Calu3 (cell line): ENCODE measurements at regions not wholly inside any gene's neighbourhood (a gene's known extent, or its start where the extent isn't known, plus 50 kb on each side); places are given as distances from the start of the nearest gene placed in this dataset.

ENCODE experiments used
- BruUV-seq: library from RNA; stranded (reverse); fragments of 400-500 nt; replicated peaks from 2 replicates; lab custom pipeline; 2021; lab: Mats Ljungman, UMichigan
- CTCF ChIA-PET: fragments of 300-600 bp; sonication (Branson Sonifier 250); formaldehyde crosslinking; loops from one replicate; lab custom pipeline; 2022; ENCODE audit warnings: antibody characterized with exemption; lab: Charles Lee
- DNase-seq: peaks from one replicate; pipeline ENCODE4 v3.0.0; 2022
- H3K27ac Mint-ChIP-seq: one replicate; pipeline ENCODE4 v1.8.0; 2022; ENCODE audit warnings: mixed read lengths; ENCODE audit not compliant: unreplicated experiment
- H3K27me3 Mint-ChIP-seq: one replicate; pipeline ENCODE4 v1.8.0; 2022; ENCODE audit warnings: mixed read lengths; ENCODE audit not compliant: unreplicated experiment
- H3K36me3 Mint-ChIP-seq: one replicate; pipeline ENCODE4 v1.8.0; 2022; ENCODE audit warnings: mild to moderate bottlenecking, moderate library complexity, mixed read lengths; ENCODE audit not compliant: insufficient read depth, unreplicated experiment
- H3K4me1 Mint-ChIP-seq: one replicate; pipeline ENCODE4 v1.8.0; 2022; ENCODE audit warnings: mild to moderate bottlenecking, low read depth, mixed read lengths; ENCODE audit not compliant: unreplicated experiment
- H3K4me3 Mint-ChIP-seq: one replicate; pipeline ENCODE4 v1.8.0; 2022; ENCODE audit warnings: mild to moderate bottlenecking, low read depth, moderate library complexity, mixed read lengths; ENCODE audit not compliant: unreplicated experiment
- H3K9me3 Mint-ChIP-seq: one replicate; pipeline ENCODE4 v1.8.0; 2022; ENCODE audit warnings: low read depth, mixed read lengths; ENCODE audit not compliant: unreplicated experiment
- intact Hi-C: fragments of 100-400 bp; cut with micrococcal nuclease; formaldehyde crosslinking; loops from one replicate; pipeline ENCODE4 v1.10.0; 2022; ENCODE audit not compliant: unreplicated experiment
- TF ChIP-seq, protein P1 (sequence below): fragments of 200-600 bp; IDR thresholded peaks from one replicate; pipeline ENCODE4 v1.8.0; 2022; ENCODE audit warnings: antibody characterized with exemption; ENCODE audit not compliant: unreplicated experiment

DNA sequence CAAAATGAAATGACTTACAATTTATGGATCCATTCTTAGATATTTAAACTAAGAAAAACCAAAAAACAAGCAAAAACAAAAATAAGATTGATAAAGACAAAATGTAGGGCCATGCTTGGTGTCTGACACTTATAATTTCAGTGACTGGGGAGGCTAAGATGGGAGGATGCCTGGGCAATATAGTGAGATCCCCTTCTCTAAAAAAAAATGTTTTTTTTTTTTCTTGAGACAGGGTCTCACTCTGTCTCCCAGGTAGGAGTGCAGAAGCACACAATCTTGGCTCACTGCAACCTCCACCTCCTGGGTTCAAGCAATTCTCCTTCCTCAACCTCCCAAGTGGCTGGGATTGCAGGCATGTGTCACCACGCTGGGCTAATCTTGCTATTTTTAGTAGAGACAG, 92.4 kb downstream of the HFE start:
- TF ChIP-seq, protein P1, sequence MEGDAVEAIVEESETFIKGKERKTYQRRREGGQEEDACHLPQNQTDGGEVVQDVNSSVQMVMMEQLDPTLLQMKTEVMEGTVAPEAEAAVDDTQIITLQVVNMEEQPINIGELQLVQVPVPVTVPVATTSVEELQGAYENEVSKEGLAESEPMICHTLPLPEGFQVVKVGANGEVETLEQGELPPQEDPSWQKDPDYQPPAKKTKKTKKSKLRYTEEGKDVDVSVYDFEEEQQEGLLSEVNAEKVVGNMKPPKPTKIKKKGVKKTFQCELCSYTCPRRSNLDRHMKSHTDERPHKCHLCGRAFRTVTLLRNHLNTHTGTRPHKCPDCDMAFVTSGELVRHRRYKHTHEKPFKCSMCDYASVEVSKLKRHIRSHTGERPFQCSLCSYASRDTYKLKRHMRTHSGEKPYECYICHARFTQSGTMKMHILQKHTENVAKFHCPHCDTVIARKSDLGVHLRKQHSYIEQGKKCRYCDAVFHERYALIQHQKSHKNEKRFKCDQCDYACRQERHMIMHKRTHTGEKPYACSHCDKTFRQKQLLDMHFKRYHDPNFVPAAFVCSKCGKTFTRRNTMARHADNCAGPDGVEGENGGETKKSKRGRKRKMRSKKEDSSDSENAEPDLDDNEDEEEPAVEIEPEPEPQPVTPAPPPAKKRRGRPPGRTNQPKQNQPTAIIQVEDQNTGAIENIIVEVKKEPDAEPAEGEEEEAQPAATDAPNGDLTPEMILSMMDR = no peak
- no peak for DNase-seq
- CTCF ChIA-PET = interaction anchor here (0.7 to 1.3 kb wide), 4 partner anchors 15 to 1583 kb away, joined by 3 to 5 read pairs (median 4); a partner anchor contains a TSS
- peaks cover 2% of the 10 kb centered on the region for H3K9me3 Mint-ChIP-seq
- H3K27ac Mint-ChIP-seq = peak overlapping the region; percentile 34
- H3K4me1 Mint-ChIP-seq = peaks cover 48% of the 10 kb centered on the region
- H3K36me3 Mint-ChIP-seq = peaks cover 36% of the 10 kb centered on the region
- no TSS peak for BruUV-seq
- no peak overlapping the region for H3K4me3 Mint-ChIP-seq
- intact Hi-C loops = loop anchor here (2.0 to 10.0 kb wide), 3 partner anchors 15 to 415 kb away; partner anchors contain the start of gene ABT1
- no peaks in the 10 kb centered on the region for H3K27me3 Mint-ChIP-seq

DNA sequence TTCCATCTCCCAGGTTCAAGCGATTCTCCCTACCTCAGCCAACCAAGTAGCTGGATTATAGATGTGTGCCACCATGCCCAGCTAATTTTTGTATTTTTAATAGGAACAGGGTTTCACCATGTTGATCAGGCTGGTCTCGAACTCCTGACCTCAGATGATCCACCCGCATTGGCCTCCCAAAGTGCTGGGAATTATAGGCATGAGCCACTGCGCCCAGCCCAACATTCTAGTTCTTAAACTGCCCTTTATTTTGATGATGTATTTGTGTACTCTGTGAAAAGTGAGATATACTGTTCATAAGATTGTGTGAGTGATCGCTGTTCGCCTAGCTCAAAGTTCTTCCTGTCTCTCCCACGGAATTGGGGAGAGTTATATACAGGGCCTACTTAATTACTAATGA, 93.1 kb downstream of the HFE start:
- no peak overlapping the region for H3K27ac Mint-ChIP-seq
- intact Hi-C loops = no loop called here

DNA sequence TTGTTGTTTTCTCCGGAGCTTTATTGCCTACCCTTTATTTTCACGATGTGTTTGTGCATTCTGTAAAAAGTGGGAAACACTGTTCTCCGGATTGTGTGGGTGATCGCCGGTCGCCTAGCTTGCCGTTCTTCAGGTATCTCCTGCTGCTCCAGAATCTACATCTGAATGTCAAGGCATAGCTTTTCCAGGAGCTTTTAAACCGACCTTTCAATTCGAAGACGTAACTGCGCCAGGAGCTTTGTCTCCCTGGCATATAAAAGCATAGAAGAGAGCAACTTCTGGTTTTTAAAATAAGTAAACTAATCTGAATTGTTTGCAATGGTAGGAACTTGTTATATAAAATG, 96.0 kb downstream of the HFE start:
- Mint-ChIP-seq H3K27ac (peak overlapping the region; percentile 84), H3K4me1 (peaks cover 42% of the 10 kb centered on the region), H3K27me3 (no peaks in the 10 kb centered on the region), H3K36me3 (peaks cover 24% of the 10 kb centered on the region), H3K4me3 (peak overlapping the region; percentile 78), H3K9me3 (peaks cover 2% of the 10 kb centered on the region)
- TF ChIP-seq, protein P1 = no peak
- BruUV-seq = no TSS peak
- intact Hi-C loops = no loop called here
- CTCF ChIA-PET = interaction anchor here (0.9 to 2.6 kb wide), 14 partner anchors 9 to 139 kb away, joined by 3 to 12 read pairs (median 4); a partner anchor contains a TSS
- no peak for DNase-seq

More for the DNA sequence above, 93.1 kb downstream of the HFE start:
- no peaks in the 10 kb centered on the region for H3K27me3 Mint-ChIP-seq
- H3K9me3 Mint-ChIP-seq = peaks cover 2% of the 10 kb centered on the region
- H3K36me3 Mint-ChIP-seq = peaks cover 38% of the 10 kb centered on the region
- no peak overlapping the region for H3K4me3 Mint-ChIP-seq
- DNase-seq = no peak
- TF ChIP-seq, protein P1 = no peak
- H3K4me1 Mint-ChIP-seq = peaks cover 48% of the 10 kb centered on the region
- CTCF ChIA-PET = interaction anchor here (0.7 kb wide), 1 partner anchor 13 kb away, joined by 3 read pairs; no protein-coding TSS in a partner anchor
- no TSS peak for BruUV-seq

DNA sequence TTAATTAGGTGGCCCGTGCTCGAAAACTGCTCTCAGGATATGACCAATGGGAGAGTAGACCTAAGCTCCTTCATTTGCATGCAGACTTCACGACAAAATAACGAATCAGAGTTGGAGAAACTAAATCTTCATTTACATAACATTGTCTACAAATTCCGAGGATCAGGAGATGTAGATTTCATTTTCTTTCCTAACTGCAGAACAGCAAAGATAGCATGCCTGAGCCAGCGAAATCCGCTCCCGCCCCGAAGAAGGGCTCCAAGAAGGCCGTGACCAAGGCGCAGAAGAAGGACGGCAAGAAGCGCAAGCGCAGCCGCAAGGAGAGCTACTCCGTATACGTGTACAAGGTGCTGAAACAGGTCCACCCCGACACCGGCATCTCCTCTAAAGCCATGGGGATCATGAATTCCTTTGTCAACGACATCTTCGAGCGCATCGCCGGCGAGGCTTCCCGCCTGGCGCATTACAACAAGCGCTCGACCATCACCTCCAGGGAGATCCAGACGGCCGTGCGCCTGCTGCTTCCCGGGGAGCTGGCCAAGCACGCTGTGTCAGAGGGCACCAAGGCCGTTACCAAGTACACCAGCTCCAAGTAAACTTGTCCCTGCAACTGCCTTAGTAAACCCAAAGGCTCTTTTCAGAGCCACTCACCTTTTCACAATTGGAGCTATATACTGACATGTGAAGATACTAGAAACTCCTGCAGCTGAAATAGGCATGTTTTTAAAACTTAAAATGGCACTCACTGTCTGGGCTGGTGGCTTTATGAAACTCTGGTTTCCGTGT, 96.5 kb downstream of the HFE start:
- TSS peak; percentile 100 for BruUV-seq
- H3K27me3 Mint-ChIP-seq = no peaks in the 10 kb centered on the region
- peaks cover 27% of the 10 kb centered on the region for H3K36me3 Mint-ChIP-seq
- CTCF ChIA-PET = interaction anchor here (0.6 to 2.6 kb wide), 17 partner anchors 10 to 228 kb away, joined by 3 to 12 read pairs (median 4); a partner anchor contains a TSS
- H3K4me3 Mint-ChIP-seq = peak overlapping the region; percentile 78
- peak overlapping the region; percentile 84 for H3K27ac Mint-ChIP-seq
- DNase-seq = peak; percentile 64
- H3K4me1 Mint-ChIP-seq = peaks cover 38% of the 10 kb centered on the region
- intact Hi-C loops = no loop called here
- peaks cover 2% of the 10 kb centered on the region for H3K9me3 Mint-ChIP-seq
- TF ChIP-seq, protein P1 = no peak
